ENCODE measurements at regions not wholly inside any gene's neighbourhood (a gene's known extent, or its start where the extent isn't known, plus 50 kb on each side); places are given as distances from the start of the nearest gene placed in this dataset.

DNA sequence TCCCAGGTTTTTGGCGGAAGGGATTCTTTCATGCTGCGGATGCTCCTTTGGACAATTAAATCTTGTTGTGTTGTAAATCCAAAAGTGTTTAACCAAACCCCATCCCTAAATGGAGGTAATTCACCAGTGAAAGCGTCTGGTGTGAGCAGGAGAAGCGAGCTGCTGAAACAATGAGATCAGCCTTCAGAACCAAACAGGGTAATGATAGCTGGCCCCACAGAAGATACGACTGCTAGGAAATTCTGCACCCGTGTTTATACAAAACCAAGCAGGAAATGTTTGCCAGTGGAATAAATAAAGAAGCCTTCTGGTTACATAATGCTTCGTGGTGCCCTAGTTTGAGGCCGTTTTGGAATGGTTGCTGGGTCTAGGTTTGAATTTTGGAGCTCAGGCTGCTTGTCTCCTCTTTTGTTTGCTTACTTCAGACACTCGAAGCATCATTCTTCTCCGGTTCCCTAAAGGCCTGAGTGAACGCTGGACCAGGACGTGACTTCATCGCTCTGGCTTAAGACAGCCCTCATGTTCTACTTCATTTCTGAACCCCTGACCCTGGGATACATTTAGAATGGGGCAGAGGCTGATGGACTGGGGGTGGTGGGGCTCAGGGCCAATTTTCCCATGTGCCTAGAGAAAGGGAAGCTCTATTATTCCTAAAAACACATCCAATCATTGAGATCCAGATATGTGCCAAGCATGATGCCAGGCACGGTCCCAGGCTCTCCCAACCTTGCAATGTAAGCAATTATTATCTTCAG lies 61.6 kb upstream of the JAG1 start:
- POLR2A ChIA-PET: no interaction called here
- CTCF ChIA-PET: no interaction called here
- TF ChIP-seq, protein P1, sequence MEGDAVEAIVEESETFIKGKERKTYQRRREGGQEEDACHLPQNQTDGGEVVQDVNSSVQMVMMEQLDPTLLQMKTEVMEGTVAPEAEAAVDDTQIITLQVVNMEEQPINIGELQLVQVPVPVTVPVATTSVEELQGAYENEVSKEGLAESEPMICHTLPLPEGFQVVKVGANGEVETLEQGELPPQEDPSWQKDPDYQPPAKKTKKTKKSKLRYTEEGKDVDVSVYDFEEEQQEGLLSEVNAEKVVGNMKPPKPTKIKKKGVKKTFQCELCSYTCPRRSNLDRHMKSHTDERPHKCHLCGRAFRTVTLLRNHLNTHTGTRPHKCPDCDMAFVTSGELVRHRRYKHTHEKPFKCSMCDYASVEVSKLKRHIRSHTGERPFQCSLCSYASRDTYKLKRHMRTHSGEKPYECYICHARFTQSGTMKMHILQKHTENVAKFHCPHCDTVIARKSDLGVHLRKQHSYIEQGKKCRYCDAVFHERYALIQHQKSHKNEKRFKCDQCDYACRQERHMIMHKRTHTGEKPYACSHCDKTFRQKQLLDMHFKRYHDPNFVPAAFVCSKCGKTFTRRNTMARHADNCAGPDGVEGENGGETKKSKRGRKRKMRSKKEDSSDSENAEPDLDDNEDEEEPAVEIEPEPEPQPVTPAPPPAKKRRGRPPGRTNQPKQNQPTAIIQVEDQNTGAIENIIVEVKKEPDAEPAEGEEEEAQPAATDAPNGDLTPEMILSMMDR (IDR thresholded peaks at IDR 0.05): no peak

GRCh38 chr20:10739134-10739533 lies 65.3 kb upstream of the JAG1 start:
- Histone ChIP-seq H3K36me3 (ENCODE audit: insufficient read depth, low read length) (no peaks in the 10 kb centered on the region), H3K4me3 (ENCODE audit: low read length) (no peak overlapping the region), H3K27ac (ENCODE audit: low read depth in 1 of 2, low read length in 2 of 2) (no peak overlapping the region), H3K4me1 (ENCODE audit: insufficient read depth, low read length) (no peaks in the 10 kb centered on the region), H3K27me3 (ENCODE audit: control insufficient read depth in 1 of 2, insufficient read depth in 2 of 2, low read length in 2 of 2) (no peaks in the 10 kb centered on the region), H3K9me3 (ENCODE audit: control insufficient read depth in 1 of 2, insufficient read depth in 1 of 2, low read length in 2 of 2) (no peaks in the 10 kb centered on the region)
- Mint-ChIP-seq H3K27me3 (peaks cover 13% of the 10 kb centered on the region), H3K9me3 (no peaks in the 10 kb centered on the region), H3K27ac (no peak overlapping the region), H3K4me3 (no peak overlapping the region), H3K4me1 (ENCODE audit: low read depth) (no peaks in the 10 kb centered on the region), H3K36me3 (ENCODE audit: low read depth) (no peaks in the 10 kb centered on the region)
- DNase-seq (no peak), ATAC-seq (ENCODE audit: poor library complexity) (no peak)
- intact Hi-C loops (cut with DNase I, micrococcal nuclease): no loop called here
- TF ChIP-seq, protein P1 (IDR thresholded peaks at IDR 0.05): no peak
- ChIA-PET CTCF (no interaction called here), POLR2A (no interaction called here)

More for the DNA sequence above, 61.6 kb upstream of the JAG1 start:
- Mint-ChIP-seq H3K36me3 (ENCODE audit: low read depth) (no peaks in the 10 kb centered on the region), H3K4me3 (no peak overlapping the region), H3K27me3 (peaks cover 18% of the 10 kb centered on the region), H3K4me1 (ENCODE audit: low read depth) (no peaks in the 10 kb centered on the region), H3K9me3 (no peaks in the 10 kb centered on the region), H3K27ac (no peak overlapping the region)
- ATAC-seq (ENCODE audit: poor library complexity): no peak
- no peak overlapping the region for H3K27ac ChIP-seq (ENCODE audit: low read depth in 1 of 2, low read length in 2 of 2)
- H3K4me3 ChIP-seq (ENCODE audit: low read length): no peak overlapping the region
- no peak for DNase-seq
- no peaks in the 10 kb centered on the region for H3K9me3 ChIP-seq (ENCODE audit: control insufficient read depth in 1 of 2, insufficient read depth in 1 of 2, low read length in 2 of 2)
- intact Hi-C loops (cut with DNase I, micrococcal nuclease): no loop called here
- no peaks in the 10 kb centered on the region for H3K27me3 ChIP-seq (ENCODE audit: control insufficient read depth in 1 of 2, insufficient read depth in 2 of 2, low read length in 2 of 2)
- no peaks in the 10 kb centered on the region for H3K36me3 ChIP-seq (ENCODE audit: insufficient read depth, low read length)
- no peaks in the 10 kb centered on the region for H3K4me1 ChIP-seq (ENCODE audit: insufficient read depth, low read length)

DNA sequence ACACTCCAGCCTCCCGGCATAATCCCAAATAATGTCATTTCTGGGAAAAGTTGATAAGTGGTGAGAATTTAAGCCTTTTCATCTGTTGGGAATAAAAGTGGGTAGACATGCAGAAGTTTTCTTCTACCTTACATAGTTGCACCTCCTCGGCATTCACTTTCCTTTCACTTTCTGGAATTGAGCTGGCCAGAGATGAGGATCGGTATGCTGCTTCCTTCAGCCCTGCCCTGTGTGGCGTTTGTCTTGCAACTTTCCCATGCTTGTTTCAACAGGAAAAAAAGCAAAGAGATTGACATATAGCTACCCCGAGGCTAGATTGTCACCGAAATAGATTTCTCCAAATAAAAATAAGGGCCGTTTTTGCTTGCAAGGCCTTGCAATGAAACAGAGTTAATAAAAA lies 65.8 kb upstream of the JAG1 start:
- H3K36me3 Mint-ChIP-seq (ENCODE audit: low read depth): no peaks in the 10 kb centered on the region
- TF ChIP-seq, protein P1 (IDR thresholded peaks at IDR 0.05): no peak
- ChIA-PET CTCF (no interaction called here), POLR2A (no interaction called here)
- intact Hi-C loops (cut with DNase I, micrococcal nuclease): no loop called here
- Histone ChIP-seq H3K36me3 (ENCODE audit: insufficient read depth, low read length) (no peaks in the 10 kb centered on the region), H3K4me3 (ENCODE audit: low read length) (no peak overlapping the region), H3K4me1 (ENCODE audit: insufficient read depth, low read length) (no peaks in the 10 kb centered on the region), H3K27me3 (ENCODE audit: control insufficient read depth in 1 of 2, insufficient read depth in 2 of 2, low read length in 2 of 2) (no peaks in the 10 kb centered on the region), H3K9me3 (ENCODE audit: control insufficient read depth in 1 of 2, insufficient read depth in 1 of 2, low read length in 2 of 2) (no peaks in the 10 kb centered on the region), H3K27ac (ENCODE audit: low read depth in 1 of 2, low read length in 2 of 2) (no peak overlapping the region)
- H3K27me3 Mint-ChIP-seq: peaks cover 13% of the 10 kb centered on the region
- no peak overlapping the region for H3K27ac Mint-ChIP-seq
- no peaks in the 10 kb centered on the region for H3K4me1 Mint-ChIP-seq (ENCODE audit: low read depth)
- no peaks in the 10 kb centered on the region for H3K9me3 Mint-ChIP-seq
- DNase-seq: no peak
- no peak for ATAC-seq (ENCODE audit: poor library complexity)
- H3K4me3 Mint-ChIP-seq: no peak overlapping the region

Data from CD4-positive, alpha-beta T cell (primary cell).